ENCODE measurements at regions not wholly inside any gene's neighbourhood (a gene's known extent, or its start where the extent isn't known, plus 50 kb on each side); places are given as distances from the start of the nearest gene placed in this dataset.

DNA sequence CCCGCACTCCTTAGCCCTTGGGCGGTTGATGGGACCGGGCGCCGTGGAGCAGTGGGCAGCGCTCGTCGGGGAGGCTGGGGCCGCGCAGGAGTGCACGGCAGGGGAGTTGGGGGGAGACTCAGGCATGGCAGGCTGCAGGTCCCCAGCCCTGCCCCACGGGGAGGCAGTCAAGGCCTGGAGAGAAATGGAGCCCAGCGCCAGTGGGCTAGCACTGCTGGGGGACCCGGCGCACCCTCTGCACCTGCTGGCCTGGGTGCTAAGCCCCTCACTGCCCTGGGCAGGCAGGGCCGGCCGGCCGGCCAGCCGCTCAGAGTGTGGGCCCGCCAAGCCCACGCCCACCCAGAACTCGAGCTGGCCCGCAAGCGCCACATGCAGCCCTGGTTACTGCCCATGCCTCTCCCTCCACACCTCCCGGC is 147.2 kb upstream of the PITRM1 start:
- TF ChIP-seq, protein P1, sequence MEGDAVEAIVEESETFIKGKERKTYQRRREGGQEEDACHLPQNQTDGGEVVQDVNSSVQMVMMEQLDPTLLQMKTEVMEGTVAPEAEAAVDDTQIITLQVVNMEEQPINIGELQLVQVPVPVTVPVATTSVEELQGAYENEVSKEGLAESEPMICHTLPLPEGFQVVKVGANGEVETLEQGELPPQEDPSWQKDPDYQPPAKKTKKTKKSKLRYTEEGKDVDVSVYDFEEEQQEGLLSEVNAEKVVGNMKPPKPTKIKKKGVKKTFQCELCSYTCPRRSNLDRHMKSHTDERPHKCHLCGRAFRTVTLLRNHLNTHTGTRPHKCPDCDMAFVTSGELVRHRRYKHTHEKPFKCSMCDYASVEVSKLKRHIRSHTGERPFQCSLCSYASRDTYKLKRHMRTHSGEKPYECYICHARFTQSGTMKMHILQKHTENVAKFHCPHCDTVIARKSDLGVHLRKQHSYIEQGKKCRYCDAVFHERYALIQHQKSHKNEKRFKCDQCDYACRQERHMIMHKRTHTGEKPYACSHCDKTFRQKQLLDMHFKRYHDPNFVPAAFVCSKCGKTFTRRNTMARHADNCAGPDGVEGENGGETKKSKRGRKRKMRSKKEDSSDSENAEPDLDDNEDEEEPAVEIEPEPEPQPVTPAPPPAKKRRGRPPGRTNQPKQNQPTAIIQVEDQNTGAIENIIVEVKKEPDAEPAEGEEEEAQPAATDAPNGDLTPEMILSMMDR (IDR thresholded peaks at IDR 0.05; ENCODE audit: low read depth, low read length, poor library complexity, severe bottlenecking): no peak
- no peak for TF ChIP-seq EZH2phosphoT487 (IDR thresholded peaks at IDR 0.05; ENCODE audit: borderline replicate concordance, low read length)
